ENCODE measurements at regions not wholly inside any gene's neighbourhood (a gene's known extent, or its start where the extent isn't known, plus 50 kb on each side); places are given as distances from the start of the nearest gene placed in this dataset.

DNA sequence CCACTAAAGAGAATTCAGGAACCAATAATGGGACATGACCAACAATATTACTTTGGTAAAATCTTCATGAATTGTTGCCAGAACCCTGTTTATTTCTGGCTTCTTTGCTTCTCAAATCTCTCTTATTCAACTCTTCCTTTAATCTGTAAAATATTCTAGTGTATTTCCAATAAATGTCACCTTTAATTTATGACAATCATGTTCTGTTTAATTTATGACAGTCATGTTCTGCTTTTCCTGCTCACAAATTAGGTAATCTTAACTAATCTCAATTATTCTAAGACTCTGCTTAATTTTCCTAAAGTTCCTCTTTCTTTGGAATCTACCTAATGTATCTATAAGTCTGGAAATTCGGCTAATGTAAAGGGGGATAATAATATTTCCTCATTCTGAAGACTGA is 847.6 kb upstream of the KLHL1 start:
- no peak for ATAC-seq
- no peaks in the 10 kb centered on the region for H3K27me3 ChIP-seq
- H3K27ac ChIP-seq = no peak overlapping the region
- intact Hi-C loops (cut with DNase I) = no loop called here
- DNase-seq = no peak
- no peaks in the 10 kb centered on the region for H3K4me1 ChIP-seq
- no peak for TF ChIP-seq CTCF (IDR thresholded peaks at IDR 0.05)
- H3K36me3 ChIP-seq = no peaks in the 10 kb centered on the region
- H3K4me3 ChIP-seq = no peak overlapping the region
- H3K9me3 ChIP-seq = no peaks in the 10 kb centered on the region

GRCh38 chr13:70950664-70951063 is 842.4 kb upstream of the KLHL1 start:
- Histone ChIP-seq H3K9me3 (no peaks in the 10 kb centered on the region), H3K36me3 (no peaks in the 10 kb centered on the region), H3K4me1 (no peaks in the 10 kb centered on the region), H3K27ac (no peak overlapping the region), H3K27me3 (no peaks in the 10 kb centered on the region), H3K4me3 (no peak overlapping the region)
- intact Hi-C loops (cut with DNase I) = no loop called here
- no peak for ATAC-seq
- TF ChIP-seq CTCF (IDR thresholded peaks at IDR 0.05) = no peak
- no peak for DNase-seq

- Histone ChIP-seq H3K4me3 (no peak overlapping the region), H3K4me1 (no peaks in the 10 kb centered on the region), H3K9me3 (no peaks in the 10 kb centered on the region), H3K27me3 (no peaks in the 10 kb centered on the region), H3K27ac (no peak overlapping the region), H3K36me3 (no peaks in the 10 kb centered on the region)
- intact Hi-C loops (cut with DNase I) = no loop called here
- no peak for DNase-seq
- TF ChIP-seq CTCF (IDR thresholded peaks at IDR 0.05) = no peak
- no peak for ATAC-seq
Measured at GRCh38 chr13:70945506-70945905, 837.3 kb upstream of the KLHL1 start.

DNA sequence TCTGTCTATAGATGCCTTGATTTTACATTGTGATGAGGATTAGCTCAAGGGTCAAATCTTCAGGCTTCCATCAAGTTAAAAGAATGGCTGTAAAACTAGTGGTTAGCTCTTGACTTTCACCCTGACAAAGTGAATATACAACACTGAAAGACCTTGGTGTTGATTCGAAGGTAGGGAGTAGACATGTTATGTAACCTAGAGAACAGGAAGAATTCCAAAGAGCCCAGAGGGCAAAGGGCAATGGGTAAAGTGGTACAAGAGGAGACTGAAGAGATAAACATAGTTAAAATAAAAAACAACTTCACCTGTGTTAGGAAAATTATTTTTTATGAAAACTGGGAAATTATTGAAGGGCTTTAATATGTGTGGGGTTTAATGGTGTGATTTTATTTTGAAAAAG is 833.2 kb upstream of the KLHL1 start:
- Histone ChIP-seq H3K4me1 (no peaks in the 10 kb centered on the region), H3K4me3 (no peak overlapping the region), H3K27ac (no peak overlapping the region), H3K27me3 (no peaks in the 10 kb centered on the region), H3K36me3 (no peaks in the 10 kb centered on the region), H3K9me3 (no peaks in the 10 kb centered on the region)
- DNase-seq (no peak), ATAC-seq (no peak)
- intact Hi-C loops (cut with DNase I) = no loop called here
- no peak for TF ChIP-seq CTCF (IDR thresholded peaks at IDR 0.05)

DNA sequence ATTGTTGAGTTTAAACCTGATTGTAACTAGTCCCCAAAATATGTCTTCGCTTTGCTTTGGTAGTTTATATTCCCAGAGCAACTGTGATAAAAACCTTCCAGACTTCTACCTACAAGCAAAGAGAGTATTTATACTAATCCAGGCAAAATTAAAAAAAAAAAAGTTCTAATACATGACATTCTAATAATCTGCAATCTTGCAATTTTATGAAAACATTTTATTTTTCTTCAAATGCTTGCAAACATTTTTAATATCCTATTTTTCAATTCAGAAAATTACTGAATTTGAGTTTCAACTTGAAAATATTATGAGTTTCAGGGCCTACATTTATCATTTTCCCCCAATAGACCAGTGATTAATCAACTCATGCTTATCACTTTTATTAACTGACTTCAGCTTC is 830.2 kb upstream of the KLHL1 start:
- no peaks in the 10 kb centered on the region for H3K9me3 ChIP-seq
- DNase-seq = no peak

More for the DNA sequence above, 830.2 kb upstream of the KLHL1 start:
- ATAC-seq = no peak
- Histone ChIP-seq H3K36me3 (no peaks in the 10 kb centered on the region), H3K4me3 (no peak overlapping the region), H3K27ac (no peak overlapping the region), H3K4me1 (no peaks in the 10 kb centered on the region), H3K27me3 (no peaks in the 10 kb centered on the region)
- no peak for TF ChIP-seq CTCF (IDR thresholded peaks at IDR 0.05)
- intact Hi-C loops (cut with DNase I) = no loop called here

All from upper lobe of right lung (tissue), 1 donor.